WI38 (cell line): ENCODE measurements at regions not wholly inside any gene's neighbourhood (a gene's known extent, or its start where the extent isn't known, plus 50 kb on each side); places are given as distances from the start of the nearest gene placed in this dataset.

ENCODE experiments used
- H3K4me3 ChIP-seq: 2 replicates; pipeline ENCODE4 v1.5.1; 2011; ENCODE audit warnings: low read depth, mild to moderate bottlenecking, control low read depth, low read length
- TF ChIP-seq, protein P1 (sequence below): IDR thresholded peaks from 2 replicates; pipeline ENCODE4 v1.5.1; 2012; ENCODE audit warnings: low read depth, mild to moderate bottlenecking, control low read depth, low read length

DNA sequence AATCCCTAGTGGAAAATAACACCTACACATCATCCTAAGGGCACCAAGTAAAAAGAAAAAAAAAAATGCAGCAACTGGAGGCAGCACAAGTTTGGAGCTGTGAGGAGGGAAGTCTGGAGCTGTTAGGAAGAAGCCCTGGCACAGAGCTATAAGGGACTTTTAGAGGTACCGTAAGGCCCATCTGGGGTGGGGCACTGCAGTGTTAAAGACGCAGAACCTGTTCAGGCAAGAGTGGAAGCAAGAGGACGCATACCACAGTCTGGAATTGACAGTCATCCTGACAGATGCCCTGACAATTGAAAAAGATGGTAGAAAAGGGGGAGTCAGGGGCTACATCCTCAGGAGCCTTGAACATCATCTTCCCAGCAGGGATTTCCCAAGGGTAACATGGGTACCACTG is 195.9 kb upstream of the PLEKHG7 start:
- TF ChIP-seq, protein P1, sequence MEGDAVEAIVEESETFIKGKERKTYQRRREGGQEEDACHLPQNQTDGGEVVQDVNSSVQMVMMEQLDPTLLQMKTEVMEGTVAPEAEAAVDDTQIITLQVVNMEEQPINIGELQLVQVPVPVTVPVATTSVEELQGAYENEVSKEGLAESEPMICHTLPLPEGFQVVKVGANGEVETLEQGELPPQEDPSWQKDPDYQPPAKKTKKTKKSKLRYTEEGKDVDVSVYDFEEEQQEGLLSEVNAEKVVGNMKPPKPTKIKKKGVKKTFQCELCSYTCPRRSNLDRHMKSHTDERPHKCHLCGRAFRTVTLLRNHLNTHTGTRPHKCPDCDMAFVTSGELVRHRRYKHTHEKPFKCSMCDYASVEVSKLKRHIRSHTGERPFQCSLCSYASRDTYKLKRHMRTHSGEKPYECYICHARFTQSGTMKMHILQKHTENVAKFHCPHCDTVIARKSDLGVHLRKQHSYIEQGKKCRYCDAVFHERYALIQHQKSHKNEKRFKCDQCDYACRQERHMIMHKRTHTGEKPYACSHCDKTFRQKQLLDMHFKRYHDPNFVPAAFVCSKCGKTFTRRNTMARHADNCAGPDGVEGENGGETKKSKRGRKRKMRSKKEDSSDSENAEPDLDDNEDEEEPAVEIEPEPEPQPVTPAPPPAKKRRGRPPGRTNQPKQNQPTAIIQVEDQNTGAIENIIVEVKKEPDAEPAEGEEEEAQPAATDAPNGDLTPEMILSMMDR = no peak
- H3K4me3 ChIP-seq = no peak overlapping the region

DNA sequence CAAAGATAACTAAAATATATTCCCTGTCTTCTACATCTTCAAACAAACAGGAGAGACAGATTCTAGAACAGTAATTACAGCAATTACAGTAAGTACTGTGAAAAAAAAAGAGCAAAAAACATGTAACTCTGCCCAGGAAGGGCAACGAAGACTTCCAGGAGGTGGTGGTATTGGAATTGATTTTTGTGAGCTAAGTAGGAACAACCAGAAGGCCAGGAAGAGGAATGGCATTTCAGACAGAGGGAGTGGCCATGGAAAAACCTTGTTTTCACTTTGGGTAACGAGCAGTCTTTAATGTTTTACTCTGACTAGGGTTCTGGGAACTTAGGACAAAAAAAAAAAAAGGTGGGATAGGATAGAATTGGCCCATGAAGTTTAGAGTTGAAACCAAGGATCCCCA is 196.3 kb upstream of the PLEKHG7 start:
- TF ChIP-seq, protein P1 = no peak
- H3K4me3 ChIP-seq = no peak overlapping the region

DNA sequence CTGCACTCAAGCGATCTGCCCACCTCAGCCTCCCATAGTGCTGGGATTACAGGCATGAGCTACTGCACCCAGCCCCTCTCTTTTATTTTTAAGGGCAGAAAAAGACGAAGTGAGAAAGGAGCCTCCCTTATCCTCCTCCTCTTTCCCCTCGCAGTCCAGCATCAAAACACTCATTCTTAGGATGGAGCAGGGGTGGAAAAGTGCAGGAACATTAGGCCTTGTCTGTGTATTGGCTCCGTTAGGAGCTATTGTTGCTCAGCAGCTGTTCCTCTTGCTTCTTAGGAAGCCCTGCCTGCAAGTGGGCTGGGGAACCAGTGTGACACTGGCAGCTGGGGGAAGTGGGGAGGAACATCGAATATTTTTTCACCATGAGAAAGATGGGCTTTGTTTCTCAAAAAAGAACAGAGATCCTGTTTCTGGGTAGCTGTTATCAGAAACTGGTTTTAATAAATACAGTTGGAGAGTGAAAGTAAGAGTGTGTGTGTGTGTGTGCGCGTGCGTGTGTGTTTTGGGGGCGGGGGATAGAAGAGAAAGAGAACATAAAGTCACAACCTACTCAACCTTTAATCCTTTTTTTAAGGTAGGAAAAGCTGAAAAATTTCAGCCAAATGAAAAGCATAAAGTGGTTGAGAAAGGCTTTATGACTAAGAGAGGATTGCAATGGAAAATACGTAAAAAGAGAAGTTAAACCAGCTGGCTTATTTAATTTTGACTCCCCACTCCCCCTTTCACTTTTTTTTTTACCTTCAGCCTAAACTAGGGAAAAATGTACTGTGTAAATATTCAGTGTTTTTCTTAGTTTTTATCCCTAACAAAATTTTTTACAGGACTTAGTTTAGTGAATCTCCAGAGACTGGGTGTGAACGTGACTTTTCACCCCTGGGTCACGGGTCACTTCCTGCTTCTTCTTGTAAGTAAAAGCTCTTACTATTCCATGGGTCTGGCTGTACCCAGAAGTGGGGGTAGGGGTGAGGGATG is 197.2 kb upstream of the PLEKHG7 start:
- peak overlapping the region; percentile 39 for H3K4me3 ChIP-seq
- TF ChIP-seq, protein P1 = no peak

DNA sequence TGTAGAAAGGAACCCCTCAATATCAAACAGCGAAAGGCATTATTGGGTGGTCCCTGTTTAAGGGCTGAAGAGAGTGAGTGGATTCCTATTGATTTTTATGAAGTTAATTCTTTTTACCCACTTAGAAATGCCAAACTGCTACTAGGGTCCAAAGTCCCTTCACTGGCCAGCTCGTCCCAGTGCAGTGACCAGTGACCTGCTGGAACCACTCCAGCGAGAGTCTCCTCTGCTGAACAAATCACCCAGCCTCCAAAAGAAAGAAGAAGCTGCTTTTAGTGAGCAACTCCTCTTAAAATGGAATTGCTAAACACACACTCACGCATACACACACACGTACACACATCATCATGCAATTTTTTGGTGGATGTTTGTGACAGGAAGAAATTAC is 198.2 kb upstream of the PLEKHG7 start:
- TF ChIP-seq, protein P1 = no peak
- no peak overlapping the region for H3K4me3 ChIP-seq

DNA sequence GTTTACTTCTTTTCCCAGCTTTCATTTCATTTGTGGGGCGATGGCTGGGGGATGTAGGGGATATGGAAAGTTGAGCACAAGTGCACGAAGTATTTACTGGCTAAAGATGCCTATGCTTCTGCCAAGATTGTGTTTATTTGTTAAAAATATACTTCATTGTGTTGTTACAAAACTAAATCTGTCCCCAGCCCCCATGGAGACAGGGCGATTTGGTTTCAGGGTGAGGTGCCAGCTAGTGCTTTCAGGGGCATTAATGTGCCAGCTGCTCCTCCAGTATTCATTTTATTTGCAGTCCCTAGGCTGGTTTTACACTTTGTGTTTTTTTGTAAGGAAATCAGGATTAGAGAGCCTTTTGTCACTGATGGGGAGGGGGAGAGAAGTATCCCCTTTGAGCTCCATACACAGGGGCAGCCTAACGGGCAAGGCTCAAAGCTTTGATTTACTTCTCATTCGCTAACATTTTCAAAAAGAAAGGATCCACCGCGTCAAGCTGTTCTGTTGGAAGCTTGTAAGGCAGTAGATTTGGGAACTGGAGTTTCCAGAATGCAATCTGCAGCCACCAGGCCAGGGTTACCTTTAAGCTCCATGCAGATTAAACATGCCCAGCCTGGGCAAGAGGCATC is 198.7 kb upstream of the PLEKHG7 start:
- H3K4me3 ChIP-seq = peak overlapping the region; percentile 6; the same call in 1 of the 2 replicates
- TF ChIP-seq, protein P1 = no peak

DNA sequence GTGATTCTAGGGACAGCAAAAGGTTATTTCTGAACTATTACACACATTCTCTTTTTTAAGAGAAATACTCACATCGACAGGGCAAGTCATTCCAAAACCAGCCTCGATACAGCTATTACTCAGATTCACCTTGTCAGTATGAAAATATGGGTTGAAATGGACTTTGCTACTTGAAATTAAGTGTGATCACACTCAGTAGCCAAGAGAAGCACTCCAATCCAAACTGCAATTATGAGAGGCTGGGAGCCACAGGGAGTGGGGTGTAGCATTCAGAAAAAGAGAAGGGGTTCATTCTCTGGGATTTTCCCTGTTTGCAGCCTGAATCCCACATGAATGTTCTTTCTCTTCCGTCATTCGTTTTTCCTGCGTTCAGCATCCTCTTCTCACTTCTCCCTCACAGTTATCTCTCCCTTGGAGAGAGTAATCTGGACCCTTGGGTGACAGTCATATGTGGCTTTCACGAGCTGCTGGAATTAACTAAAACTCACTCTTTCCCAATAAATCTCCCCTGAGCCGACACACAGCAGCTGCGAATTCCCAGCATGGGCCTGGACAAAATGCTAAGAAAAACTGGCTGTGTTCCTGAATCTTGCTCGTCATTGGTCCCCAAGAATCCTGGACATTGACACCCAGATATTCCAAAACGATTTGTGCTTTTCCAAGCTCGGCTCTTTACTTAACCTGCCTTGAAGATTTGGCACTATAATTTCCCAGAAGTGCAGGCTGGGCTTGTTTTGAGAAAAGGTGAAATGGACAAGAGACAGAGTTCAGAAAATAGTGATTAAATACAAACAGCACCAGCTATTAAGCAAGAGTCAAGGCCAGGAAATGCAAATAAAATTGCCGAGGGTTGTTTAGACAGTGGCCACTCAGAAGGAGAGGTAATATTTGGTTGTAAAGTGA is 199.5 kb upstream of the PLEKHG7 start:
- no peak overlapping the region; the same call in 1 of the 2 replicates for H3K4me3 ChIP-seq
- TF ChIP-seq, protein P1 = no peak
